Common myeloid progenitor, CD34-positive (primary cell): ENCODE measurements at regions not wholly inside any gene's neighbourhood (a gene's known extent, or its start where the extent isn't known, plus 50 kb on each side); places are given as distances from the start of the nearest gene placed in this dataset.
"Not testable (repeated sequence)": the region's sequence is repeated elsewhere in the genome, so short reads cannot be mapped to it uniquely, and the experiment has no call there.

Experiments
- CTCF ChIA-PET: fragments of 350-600 bp; sonication (Branson Sonifier 250); formaldehyde crosslinking; loops from one replicate; lab custom pipeline; 2021; ENCODE audit warnings: antibody characterized with exemption; lab: Charles Lee
- POLR2A ChIA-PET: fragments of 350-600 bp; sonication (Branson Sonifier 250); formaldehyde crosslinking; loops from one replicate; lab custom pipeline; 2021; ENCODE audit warnings: antibody characterized with exemption; lab: Charles Lee
- DNase-seq, 3 donors: peaks; one replicate each; pipeline versions ENCODE4 v3.0.0 to v3.0.0-alpha.2; 2013
- H3K27ac ChIP-seq, 2 experiments: 1 replicate in 1 of 2; 2 replicates in 1 of 2; pipeline ENCODE4 v1.7.0; 2013; ENCODE audit warnings: inconsistent platforms in 2 of 2, low read length in 2 of 2, mild to moderate bottlenecking in 2 of 2, low read depth in 1 of 2, moderate library complexity in 1 of 2; ENCODE audit not compliant: severe bottlenecking in 2 of 2, insufficient read depth in 1 of 2, poor library complexity in 1 of 2
- H3K27me3 ChIP-seq, 5 experiments: replicated peaks in 2 of 5; 1 replicate in 3 of 5; 2 replicates in 2 of 5; pipeline versions ENCODE4 v1.6.1 to v1.7.0; 2013; ENCODE audit warnings: low read length in 4 of 5, mild to moderate bottlenecking in 2 of 5, moderate library complexity in 2 of 5, inconsistent platforms in 1 of 5; ENCODE audit not compliant: insufficient read depth in 5 of 5, control insufficient read depth in 4 of 5
- H3K36me3 ChIP-seq, 4 experiments: 1 replicate in 2 of 4; 2 replicates in 2 of 4; pipeline versions ENCODE4 v1.6.1 to v1.7.0; 2013; ENCODE audit warnings: low read length in 3 of 4, control low read depth in 1 of 4, mild to moderate bottlenecking in 1 of 4; ENCODE audit not compliant: control insufficient read depth in 4 of 4, insufficient read depth in 4 of 4
- H3K4me1 ChIP-seq, 4 experiments: 1 replicate in 3 of 4; 2 replicates in 1 of 4; pipeline versions ENCODE4 v1.6.1 to v1.7.1; 2013; ENCODE audit warnings: low read length in 3 of 4, mild to moderate bottlenecking in 3 of 4, control low read depth in 1 of 4, inconsistent platforms in 1 of 4, moderate library complexity in 1 of 4; ENCODE audit not compliant: control insufficient read depth in 4 of 4, insufficient read depth in 4 of 4; ENCODE audit errors: control extremely low read depth in 1 of 4
- H3K4me3 ChIP-seq, 7 experiments: 1 replicate in 4 of 7; 2 replicates in 3 of 7; pipeline versions ENCODE4 v1.5.1 to v1.7.0; 2013; ENCODE audit warnings: mild to moderate bottlenecking in 7 of 7, low read length in 6 of 7, moderate library complexity in 6 of 7, inconsistent platforms in 2 of 7, low read depth in 2 of 7, control low read depth in 1 of 7; ENCODE audit not compliant: insufficient read depth in 4 of 7, control insufficient read depth in 1 of 7; ENCODE audit errors: extremely low read depth in 1 of 7
- H3K9me3 ChIP-seq, 5 experiments: 1 replicate in 4 of 5; 2 replicates in 1 of 5; pipeline versions ENCODE4 v1.6.1 to v1.7.1; 2013; ENCODE audit warnings: low read length in 4 of 5, mild to moderate bottlenecking in 2 of 5, inconsistent platforms in 1 of 5, low read depth in 1 of 5, moderate library complexity in 1 of 5; ENCODE audit not compliant: control insufficient read depth in 4 of 5, insufficient read depth in 2 of 5; ENCODE audit errors: control extremely low read depth in 1 of 5
- WGBS: methylation state at CpG from one replicate; pipeline ENCODE4 v1.1.5; 2013; ENCODE audit not compliant: insufficient coverage; 5-methylcytosine and 5-hydroxymethylcytosine counted together

DNA sequence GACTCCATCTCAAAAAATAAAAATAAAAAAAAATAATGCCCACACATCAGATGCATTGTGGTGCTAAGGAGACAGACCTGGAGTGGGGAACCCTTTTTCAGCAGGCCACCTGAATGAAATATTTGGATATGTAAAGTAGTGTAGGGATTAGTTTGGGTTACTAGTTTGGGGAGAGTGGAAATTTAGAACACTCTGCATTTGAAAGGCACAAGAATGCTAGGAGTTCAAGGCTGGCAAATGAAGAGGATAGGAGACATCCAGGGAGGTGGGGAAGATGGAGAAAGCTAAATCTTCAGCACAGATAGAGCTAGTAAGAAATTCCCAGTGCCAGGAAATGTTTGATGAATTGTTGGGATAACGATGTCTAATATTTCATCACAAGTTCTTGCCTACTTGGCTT is 298.3 kb upstream of the ERCC4 start:
- Histone ChIP-seq H3K27ac (no peak overlapping the region), H3K27me3 (no peaks in the 10 kb centered on the region), H3K9me3 (no peaks in the 10 kb centered on the region), H3K4me1 (no peaks in the 10 kb centered on the region), H3K4me3 (no peak overlapping the region), H3K36me3 (no peaks in the 10 kb centered on the region)
- no CpG with 5 or more reads among the region's 1 CpG for WGBS
- ChIA-PET CTCF (no interaction called here), POLR2A (no interaction called here)
- no peak for DNase-seq

DNA sequence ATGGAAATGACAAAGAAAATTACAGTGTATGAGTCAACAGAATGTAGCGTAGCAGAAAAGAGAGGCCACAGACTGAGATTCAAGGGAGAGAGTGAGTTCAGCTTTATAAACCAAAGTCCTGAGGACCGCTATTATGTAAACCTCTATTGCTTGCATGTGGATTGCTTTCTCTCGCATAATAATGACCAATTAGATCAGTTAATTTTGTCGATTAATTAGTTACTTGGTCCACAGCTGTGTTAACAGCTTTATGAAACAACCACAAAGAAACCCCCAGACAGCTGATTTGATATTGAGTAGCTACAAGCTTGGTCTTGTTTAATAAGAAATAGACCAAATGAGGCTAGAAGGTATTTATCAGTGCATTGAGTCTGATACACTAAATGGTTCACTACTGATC is 291.8 kb upstream of the ERCC4 start:
- ChIA-PET CTCF (no interaction called here), POLR2A (no interaction called here)
- Histone ChIP-seq H3K4me3 (no peak overlapping the region), H3K36me3 (no peaks in the 10 kb centered on the region), H3K27ac (no peak overlapping the region), H3K9me3 (no peaks in the 10 kb centered on the region), H3K27me3 (no peaks in the 10 kb centered on the region), H3K4me1 (no peaks in the 10 kb centered on the region)
- 96% methylated on average over 3 of the region's 4 CpGs for WGBS
- no peak for DNase-seq

DNA sequence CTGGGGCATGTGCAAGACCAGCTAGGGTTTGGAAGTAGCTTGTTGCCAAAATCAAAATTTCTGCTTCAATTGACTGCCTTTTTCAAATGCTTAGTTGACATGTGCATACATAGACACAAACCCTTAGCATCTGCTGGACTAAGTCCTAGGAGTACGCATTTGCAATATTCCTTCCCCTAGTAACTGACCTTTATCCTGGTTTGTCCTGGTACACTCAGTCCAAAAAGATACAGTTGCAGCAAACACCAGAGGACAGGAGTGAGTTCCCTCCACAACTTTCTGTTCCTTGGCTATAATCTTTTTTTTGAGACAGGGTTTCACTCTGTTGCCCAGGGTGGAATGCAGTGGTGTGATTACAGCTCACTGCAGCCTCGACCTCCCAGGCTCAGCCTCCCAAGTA is 290.2 kb upstream of the ERCC4 start:
- whole genome bisulfite sequencing, result 100% methylated on average over 2 of the region's 2 CpGs
- H3K27me3 ChIP-seq, result no peaks in the 10 kb centered on the region
- POLR2A ChIA-PET, result no interaction called here
- CTCF ChIA-PET, result no interaction called here
- H3K4me1 ChIP-seq, result no peaks in the 10 kb centered on the region
- DNase-seq, result no peak
- H3K9me3 ChIP-seq, result no peaks in the 10 kb centered on the region
- no peaks in the 10 kb centered on the region for H3K36me3 ChIP-seq
- no peak overlapping the region for H3K4me3 ChIP-seq
- H3K27ac ChIP-seq, result no peak overlapping the region

DNA sequence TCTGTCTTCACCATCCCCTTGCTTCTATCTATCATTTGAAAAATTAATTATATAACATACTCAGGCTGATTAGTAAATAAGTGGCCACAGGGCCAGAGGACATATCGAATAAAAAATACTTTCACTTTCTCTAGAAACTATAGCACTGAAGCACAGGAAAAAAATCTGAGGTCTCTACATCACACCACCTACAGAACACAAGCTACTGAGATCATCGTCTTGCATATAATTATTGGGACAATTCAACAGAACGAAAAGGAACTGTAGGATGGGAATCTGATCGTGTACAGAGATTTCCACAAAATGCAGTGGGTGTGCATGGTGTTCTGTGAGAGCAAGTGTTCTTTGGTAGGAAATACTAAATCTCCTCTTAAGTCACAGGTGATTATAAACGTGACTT is 289.6 kb upstream of the ERCC4 start:
- no peak overlapping the region for H3K4me3 ChIP-seq
- 100% methylated on average over 2 of the region's 5 CpGs for WGBS
- H3K36me3 ChIP-seq, result no peaks in the 10 kb centered on the region
- H3K4me1 ChIP-seq, result no peaks in the 10 kb centered on the region
- ChIA-PET POLR2A (no interaction called here), CTCF (no interaction called here)
- no peaks in the 10 kb centered on the region for H3K27me3 ChIP-seq
- DNase-seq, result no peak
- no peak overlapping the region for H3K27ac ChIP-seq
- H3K9me3 ChIP-seq, result no peaks in the 10 kb centered on the region

DNA sequence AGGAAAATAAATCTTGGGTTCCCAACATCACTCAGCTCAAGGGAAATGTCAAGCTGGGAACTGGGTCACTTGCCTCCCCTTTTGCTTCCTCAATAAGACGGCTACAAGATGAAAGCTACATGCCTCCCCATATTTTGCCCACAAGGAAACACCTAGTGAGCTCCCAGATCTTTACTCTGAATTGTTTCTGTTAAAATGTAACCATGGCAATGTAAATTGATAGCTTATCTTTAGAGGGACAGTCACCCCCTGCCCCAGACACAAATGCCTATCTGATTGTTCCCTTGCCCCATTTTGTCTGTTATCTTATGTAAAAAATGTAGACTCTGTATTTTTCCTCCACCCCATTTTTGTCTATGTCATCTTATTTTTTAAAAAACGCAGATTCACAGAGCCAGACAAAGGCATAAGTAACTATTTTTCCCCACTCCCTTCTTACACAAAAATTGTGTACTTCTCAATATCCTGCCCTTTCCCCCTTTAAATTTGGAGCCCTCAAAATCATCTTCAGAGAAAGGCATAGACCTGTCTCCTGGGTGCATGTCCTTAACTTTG is 288.7 kb upstream of the ERCC4 start:
- CTCF ChIA-PET, result interaction anchor here (1.0 kb wide), 1 partner anchor 8 kb away, joined by 3 read pairs; no protein-coding TSS in a partner anchor
- Histone ChIP-seq H3K27ac (no peak overlapping the region), H3K9me3 (no peaks in the 10 kb centered on the region), H3K4me3 (no peak overlapping the region), H3K4me1 (no peaks in the 10 kb centered on the region), H3K27me3 (no peaks in the 10 kb centered on the region), H3K36me3 (no peaks in the 10 kb centered on the region)
- WGBS, result 88% methylated on average over 1 of the region's 2 CpGs
- DNase-seq, result no peak
- POLR2A ChIA-PET, result no interaction called here

DNA sequence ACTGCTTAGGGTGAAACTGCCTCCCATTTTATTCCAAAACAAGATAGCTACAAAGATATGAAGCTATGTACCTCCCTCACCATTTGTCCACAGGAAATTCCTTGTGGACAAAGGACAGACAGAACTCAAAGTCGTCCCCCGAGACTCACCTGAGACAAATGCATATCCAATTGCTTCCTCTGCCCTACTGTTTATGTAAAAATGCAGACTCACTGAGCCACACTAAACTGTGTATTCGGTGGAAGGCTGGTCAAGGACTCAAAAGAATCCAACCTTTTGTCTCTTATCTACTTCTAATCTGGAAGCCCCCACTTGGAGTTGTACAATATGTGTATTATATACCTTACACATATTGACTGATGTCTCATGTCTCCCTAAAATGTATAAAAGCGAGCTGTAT is 288.0 kb upstream of the ERCC4 start:
- Histone ChIP-seq H3K4me3 (no peak overlapping the region), H3K9me3 (no peaks in the 10 kb centered on the region), H3K4me1 (no peaks in the 10 kb centered on the region), H3K27me3 (no peaks in the 10 kb centered on the region), H3K27ac (no peak overlapping the region), H3K36me3 (no peaks in the 10 kb centered on the region)
- 100% methylated on average over 1 of the region's 4 CpGs for WGBS
- ChIA-PET POLR2A (no interaction called here), CTCF (interaction anchor here (1.0 kb wide), 1 partner anchor 8 kb away, joined by 3 read pairs; no protein-coding TSS in a partner anchor)
- DNase-seq, result no peak

DNA sequence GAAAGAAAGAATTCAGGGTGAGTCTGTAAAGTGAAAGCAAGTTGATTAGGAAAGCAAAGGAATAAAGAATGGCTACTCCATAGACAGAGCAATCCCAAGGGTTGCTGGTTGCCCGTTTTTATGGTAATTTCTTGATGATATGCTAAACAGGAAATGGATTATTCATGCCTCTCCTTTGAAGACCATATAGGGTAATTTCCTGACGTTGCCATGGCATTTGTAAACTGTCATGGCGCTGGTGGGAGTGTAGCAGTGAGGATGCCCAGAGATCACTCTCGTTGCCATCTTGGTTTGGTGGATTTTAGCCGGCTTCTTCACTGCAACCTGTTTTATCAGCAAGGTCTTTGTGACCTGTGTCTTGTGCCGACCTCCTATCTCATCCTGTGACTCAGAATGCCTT is 287.4 kb upstream of the ERCC4 start:
- H3K27ac ChIP-seq, POLR2A ChIA-PET, H3K4me3 ChIP-seq, H3K9me3 ChIP-seq, H3K27me3 ChIP-seq, DNase-seq, CTCF ChIA-PET, H3K36me3 ChIP-seq, H3K4me1 ChIP-seq: not testable (repeated sequence)
- 81% methylated on average over 2 of the region's 6 CpGs for WGBS
